Right lobe of liver (tissue), 4 donors: ENCODE measurements at regions not wholly inside any gene's neighbourhood (a gene's known extent, or its start where the extent isn't known, plus 50 kb on each side); places are given as distances from the start of the nearest gene placed in this dataset.

Experiments used
- POLR2A ChIP-seq: fragments of 450-650 bp; IDR thresholded peaks from one replicate; pipeline ENCODE4 v1.6.1; 2017; ENCODE audit warnings: antibody characterized with exemption, mild to moderate bottlenecking
- TF ChIP-seq, protein P1 (sequence below), 4 donors: fragments of 200-600 bp in 3 of 4; fragments of 450-650 bp in 1 of 4; IDR thresholded peaks; one replicate each; pipeline versions ENCODE4 v1.5.1 to v1.8.0; 2016 to 2022; ENCODE audit warnings: antibody characterized with exemption in 4 of 4, mild to moderate bottlenecking in 2 of 4
- donor health status: DM: no; HTN: no; CAD: no.
- donor health status: DM: no; HTN: no; CAD: no.
- donor health status: DM: no; HTN: yes; CAD: no.

DNA sequence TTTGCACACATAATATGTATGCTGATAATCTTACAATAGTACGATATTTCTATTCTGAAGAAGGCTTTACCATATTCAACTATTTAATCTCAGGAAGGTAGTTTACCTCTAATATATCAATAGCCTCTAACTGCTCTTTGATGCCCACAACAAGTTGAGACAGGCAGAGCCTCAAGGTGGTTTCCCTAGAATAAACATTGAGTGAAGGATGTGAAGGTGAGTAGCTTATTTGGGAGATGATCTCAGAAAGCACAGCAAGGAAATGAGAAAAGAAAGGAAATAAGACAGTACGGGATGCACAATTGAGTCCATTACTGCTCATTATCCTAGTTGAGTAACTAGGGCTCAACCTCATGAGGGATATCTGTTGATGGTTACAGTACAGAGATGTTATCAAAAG lies 638.4 kb downstream of the MAFB start:
- no peak for TF ChIP-seq POLR2A
- TF ChIP-seq, protein P1, sequence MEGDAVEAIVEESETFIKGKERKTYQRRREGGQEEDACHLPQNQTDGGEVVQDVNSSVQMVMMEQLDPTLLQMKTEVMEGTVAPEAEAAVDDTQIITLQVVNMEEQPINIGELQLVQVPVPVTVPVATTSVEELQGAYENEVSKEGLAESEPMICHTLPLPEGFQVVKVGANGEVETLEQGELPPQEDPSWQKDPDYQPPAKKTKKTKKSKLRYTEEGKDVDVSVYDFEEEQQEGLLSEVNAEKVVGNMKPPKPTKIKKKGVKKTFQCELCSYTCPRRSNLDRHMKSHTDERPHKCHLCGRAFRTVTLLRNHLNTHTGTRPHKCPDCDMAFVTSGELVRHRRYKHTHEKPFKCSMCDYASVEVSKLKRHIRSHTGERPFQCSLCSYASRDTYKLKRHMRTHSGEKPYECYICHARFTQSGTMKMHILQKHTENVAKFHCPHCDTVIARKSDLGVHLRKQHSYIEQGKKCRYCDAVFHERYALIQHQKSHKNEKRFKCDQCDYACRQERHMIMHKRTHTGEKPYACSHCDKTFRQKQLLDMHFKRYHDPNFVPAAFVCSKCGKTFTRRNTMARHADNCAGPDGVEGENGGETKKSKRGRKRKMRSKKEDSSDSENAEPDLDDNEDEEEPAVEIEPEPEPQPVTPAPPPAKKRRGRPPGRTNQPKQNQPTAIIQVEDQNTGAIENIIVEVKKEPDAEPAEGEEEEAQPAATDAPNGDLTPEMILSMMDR (IDR thresholded peaks at IDR 0.05) = no peak
